Tibial artery (tissue), 4 donors: ENCODE measurements at regions not wholly inside any gene's neighbourhood (a gene's known extent, or its start where the extent isn't known, plus 50 kb on each side); places are given as distances from the start of the nearest gene placed in this dataset.
A peak's percentile ranks its signal among the peaks of the same experiment; 100 is the strongest.

Experiments used
- DNase-seq, 2 donors: peaks; one replicate each; pipeline ENCODE4 v3.0.0-alpha.2; 2019
- H3K27ac ChIP-seq, 2 donors: fragments of 200-600 bp; sonication (generic) in 1 of 2; 1 replicate in 1 of 2; 2 replicates in 1 of 2; pipeline ENCODE4 v1.5.1; 2018 to 2019; ENCODE audit warnings: mild to moderate bottlenecking in 1 of 2
- H3K27me3 ChIP-seq, 2 donors: fragments of 200-600 bp; sonication (generic) in 1 of 2; one replicate each; pipeline versions ENCODE4 v1.5.1 to v1.6.0; 2016 to 2019
- H3K36me3 ChIP-seq, 3 donors: fragments of 200-600 bp; sonication (generic) in 2 of 3; one replicate each; pipeline ENCODE4 v1.5.1; 2016 to 2019; ENCODE audit warnings: mild to moderate bottlenecking in 2 of 3
- H3K4me1 ChIP-seq, 4 donors: fragments of 200-600 bp; sonication (generic) in 2 of 4; 1 replicate in 3 of 4; 2 replicates in 1 of 4; pipeline ENCODE4 v1.5.1; 2016 to 2019
- H3K4me3 ChIP-seq, 2 donors: fragments of 200-600 bp; sonication (generic) in 1 of 2; 1 replicate in 1 of 2; 2 replicates in 1 of 2; pipeline ENCODE4 v1.5.1; 2018 to 2019; ENCODE audit warnings: mild to moderate bottlenecking in 2 of 2
- H3K9me3 ChIP-seq, 3 donors: fragments of 200-600 bp; sonication (generic) in 1 of 3; one replicate each; pipeline ENCODE4 v1.5.1; 2016 to 2019
- CTCF ChIP-seq, 2 experiments: fragments of 200-600 bp in 1 of 2; fragments of 450-650 bp in 1 of 2; IDR thresholded peaks; one replicate each; pipeline ENCODE4 v1.5.1; 2017 to 2019; ENCODE audit warnings: antibody characterized with exemption in 2 of 2, mild to moderate bottlenecking in 1 of 2, moderate library complexity in 1 of 2
- intact Hi-C: fragments of 100-400 bp; cut with DNase I; formaldehyde crosslinking; loops from one replicate; pipeline ENCODE4 v1.15.0; 2023; ENCODE audit warnings: low total_unique reads

GRCh38 chr6:134400941-134401340 is 83.0 kb upstream of the SGK1 start:
- Histone ChIP-seq H3K27me3 (no peaks in the 10 kb centered on the region), H3K9me3 (no peaks in the 10 kb centered on the region), H3K36me3 (no peaks in the 10 kb centered on the region), H3K4me1 (no peaks in the 10 kb centered on the region), H3K27ac (no peak overlapping the region), H3K4me3 (no peak overlapping the region)
- DNase-seq, result no peak
- intact Hi-C loops, result no loop called here
- TF ChIP-seq CTCF (IDR thresholded peaks at IDR 0.05), result no peak

- DNase-seq, result peak in 1 of 2 donors; percentile 41
- H3K4me1 ChIP-seq, result no peaks in the 10 kb centered on the region
- no peaks in the 10 kb centered on the region for H3K9me3 ChIP-seq
- no peak for TF ChIP-seq CTCF (IDR thresholded peaks at IDR 0.05)
- H3K27ac ChIP-seq, result no peak overlapping the region
- intact Hi-C loops, result no loop called here
- no peak overlapping the region for H3K4me3 ChIP-seq
- no peaks in the 10 kb centered on the region for H3K36me3 ChIP-seq
- H3K27me3 ChIP-seq, result no peaks in the 10 kb centered on the region
These were observed 80.5 kb upstream of the SGK1 start for GRCh38 chr6:134398453-134398852.

GRCh38 chr6:134397676-134398075 is 79.8 kb upstream of the SGK1 start:
- no peak for TF ChIP-seq CTCF (IDR thresholded peaks at IDR 0.05)
- Histone ChIP-seq H3K9me3 (no peaks in the 10 kb centered on the region), H3K4me1 (no peaks in the 10 kb centered on the region), H3K27ac (no peak overlapping the region), H3K4me3 (no peak overlapping the region), H3K27me3 (no peaks in the 10 kb centered on the region), H3K36me3 (no peaks in the 10 kb centered on the region)
- intact Hi-C loops, result no loop called here
- DNase-seq, result no peak

GRCh38 chr6:134394905-134395304 is 77.0 kb upstream of the SGK1 start:
- H3K27ac ChIP-seq, result no peak overlapping the region

DNA sequence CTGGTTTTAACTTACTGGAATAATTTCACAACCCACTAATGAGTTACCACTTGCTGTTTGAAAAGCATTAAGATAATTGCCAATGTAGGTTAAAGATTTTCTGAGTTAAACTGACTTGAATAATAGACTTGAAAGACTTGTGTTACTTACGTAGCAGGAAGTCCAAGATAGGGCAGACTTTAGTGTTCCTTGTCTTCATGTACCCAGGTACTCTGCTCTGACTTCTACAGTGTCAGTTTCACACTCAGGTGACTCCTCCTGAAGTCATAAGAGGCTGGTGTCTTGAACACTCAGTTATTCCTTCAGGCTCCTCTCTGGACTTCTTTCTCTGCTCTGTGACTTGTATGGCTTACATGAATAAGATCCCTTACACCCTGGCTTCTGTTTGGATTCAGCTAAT is 76.3 kb upstream of the SGK1 start:
- Histone ChIP-seq H3K36me3 (no peaks in the 10 kb centered on the region), H3K27ac (no peak overlapping the region), H3K4me1 (no peaks in the 10 kb centered on the region), H3K27me3 (no peaks in the 10 kb centered on the region), H3K4me3 (no peak overlapping the region), H3K9me3 (no peaks in the 10 kb centered on the region)
- no peak for TF ChIP-seq CTCF (IDR thresholded peaks at IDR 0.05)
- intact Hi-C loops, result no loop called here
- no peak for DNase-seq

More at GRCh38 chr6:134394905-134395304, 77.0 kb upstream of the SGK1 start:
- DNase-seq, result no peak
- Histone ChIP-seq H3K9me3 (no peaks in the 10 kb centered on the region), H3K27me3 (no peaks in the 10 kb centered on the region), H3K36me3 (no peaks in the 10 kb centered on the region), H3K4me1 (no peaks in the 10 kb centered on the region), H3K4me3 (no peak overlapping the region)
- intact Hi-C loops, result no loop called here
- TF ChIP-seq CTCF (IDR thresholded peaks at IDR 0.05), result no peak

DNA sequence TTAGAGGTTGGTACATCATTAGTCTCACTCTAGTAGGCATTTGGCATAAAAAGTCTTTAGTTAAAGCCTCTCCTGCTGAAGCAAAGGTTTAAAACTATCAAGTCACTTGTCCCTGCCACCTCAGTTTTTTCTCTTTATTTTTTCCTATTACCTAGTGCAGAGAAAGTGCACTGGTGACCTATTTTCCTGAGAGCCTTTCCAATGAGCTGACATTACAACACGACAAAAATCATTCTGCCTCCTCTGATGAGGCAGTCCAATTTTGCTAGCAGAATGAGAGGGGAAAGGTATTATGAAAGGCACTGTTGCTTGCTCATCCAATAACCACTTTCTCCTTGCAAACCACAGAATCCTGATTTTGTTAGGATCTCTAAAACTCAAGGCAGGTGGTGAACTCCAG is 73.3 kb upstream of the SGK1 start:
- Histone ChIP-seq H3K27me3 (no peaks in the 10 kb centered on the region), H3K4me1 (no peaks in the 10 kb centered on the region), H3K4me3 (no peak overlapping the region), H3K36me3 (no peaks in the 10 kb centered on the region), H3K27ac (no peak overlapping the region), H3K9me3 (no peaks in the 10 kb centered on the region)
- DNase-seq, result no peak
- TF ChIP-seq CTCF (IDR thresholded peaks at IDR 0.05), result no peak
- intact Hi-C loops, result no loop called here
